DMS79 treated with DMSO at 0.1 percent for 48 hours (cell line): ENCODE measurements at regions not wholly inside any gene's neighbourhood (a gene's known extent, or its start where the extent isn't known, plus 50 kb on each side); places are given as distances from the start of the nearest gene placed in this dataset.

ENCODE experiments used
- DNase-seq: peaks from one replicate; lab custom pipeline; 2025; lab: John Stamatoyannopoulos, UW

DNA sequence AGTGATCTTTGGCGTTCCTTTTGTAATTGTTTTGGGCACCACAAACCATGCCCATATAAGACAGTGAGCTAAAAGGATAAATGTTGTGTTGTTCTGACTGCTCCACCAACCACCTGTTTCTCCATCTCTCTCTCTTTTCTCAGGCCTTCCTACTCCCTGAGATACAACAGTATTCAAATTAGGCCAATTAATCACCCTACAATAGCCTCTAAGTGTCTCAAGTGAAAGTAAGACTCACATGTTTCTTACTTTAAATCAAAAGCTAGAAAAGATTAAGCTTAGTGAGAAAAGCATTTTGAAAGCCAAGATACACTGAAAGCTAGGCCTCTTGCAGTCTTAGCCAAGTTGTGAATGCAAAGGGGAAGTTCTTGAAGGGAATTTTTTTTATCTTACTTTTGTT lies 268.8 kb upstream of the NREP start:
- DNase-seq: no peak

DNA sequence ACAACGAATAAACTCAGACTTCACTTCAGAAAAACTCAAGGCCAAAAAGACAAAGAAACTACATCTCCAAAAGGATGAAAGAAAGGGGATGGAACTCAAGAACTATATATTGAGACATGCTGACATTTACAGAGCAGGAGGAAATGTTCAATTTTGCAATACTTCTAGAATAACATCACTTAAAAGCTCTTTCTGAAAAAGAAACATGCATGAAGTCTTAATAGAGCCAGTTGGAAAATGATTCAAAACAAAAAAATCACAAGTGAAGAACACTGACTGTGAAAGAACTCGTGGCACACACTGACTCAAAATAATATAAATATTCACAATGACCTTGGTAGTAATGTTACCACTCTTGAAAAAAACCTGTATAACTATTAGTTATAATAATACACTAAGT lies 267.8 kb upstream of the NREP start:
- no peak for DNase-seq

DNA sequence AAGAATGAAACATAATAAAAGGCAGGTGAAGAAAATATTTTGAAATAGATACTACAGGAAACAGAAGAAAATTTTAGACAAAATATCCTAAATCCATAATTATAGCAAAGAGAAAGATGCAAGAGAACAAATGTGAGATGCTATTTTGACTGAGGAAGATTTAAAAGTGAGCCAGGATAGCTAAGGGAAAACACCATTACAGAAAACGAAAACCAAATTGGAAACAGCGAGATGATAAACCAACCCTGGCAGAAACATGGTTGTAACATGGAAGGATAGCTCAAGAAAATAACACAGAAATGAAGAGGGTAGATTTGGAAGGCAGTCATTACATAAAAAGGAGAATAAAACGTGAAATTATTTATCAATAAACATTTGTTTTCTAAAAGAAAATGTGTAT lies 267.2 kb upstream of the NREP start:
- DNase-seq: no peak

DNA sequence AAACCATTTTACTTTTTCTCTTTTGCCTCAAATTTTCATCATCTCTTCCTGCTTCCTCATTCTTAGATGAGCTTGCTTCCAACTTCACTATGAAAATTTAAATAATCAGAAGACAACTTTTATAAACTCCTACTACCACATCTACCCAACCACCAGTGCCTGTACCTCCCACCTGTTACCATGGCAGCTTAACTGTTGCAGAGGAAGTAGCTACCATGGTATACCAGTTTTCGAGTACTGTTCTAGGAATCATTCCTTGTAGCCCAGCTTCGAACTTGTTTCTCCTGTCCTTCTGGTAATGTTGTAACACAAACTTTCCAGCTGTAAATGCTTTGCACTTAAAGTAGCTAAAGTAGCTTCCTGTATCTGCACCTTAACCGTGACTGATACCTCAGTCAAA lies 266.8 kb upstream of the NREP start:
- DNase-seq: no peak

DNA sequence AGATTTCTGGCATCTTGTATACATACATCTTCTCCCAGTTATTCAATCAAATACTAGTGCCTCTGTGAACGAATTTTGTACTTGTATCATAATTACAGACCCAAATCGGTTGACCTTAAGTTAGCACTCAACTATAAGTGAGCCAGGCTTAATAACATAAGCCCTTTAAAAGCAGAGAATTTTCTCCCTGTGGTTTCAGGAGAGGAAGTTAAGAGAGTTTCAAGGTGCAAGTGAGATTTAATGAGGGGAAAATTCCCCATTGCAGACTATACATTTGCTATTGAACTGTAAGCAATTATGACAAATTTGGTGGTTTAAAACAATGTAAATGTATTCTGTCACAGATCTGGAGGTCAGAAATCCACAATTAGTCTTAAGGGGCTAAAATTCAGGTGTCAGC lies 261.9 kb upstream of the NREP start:
- DNase-seq: no peak

DNA sequence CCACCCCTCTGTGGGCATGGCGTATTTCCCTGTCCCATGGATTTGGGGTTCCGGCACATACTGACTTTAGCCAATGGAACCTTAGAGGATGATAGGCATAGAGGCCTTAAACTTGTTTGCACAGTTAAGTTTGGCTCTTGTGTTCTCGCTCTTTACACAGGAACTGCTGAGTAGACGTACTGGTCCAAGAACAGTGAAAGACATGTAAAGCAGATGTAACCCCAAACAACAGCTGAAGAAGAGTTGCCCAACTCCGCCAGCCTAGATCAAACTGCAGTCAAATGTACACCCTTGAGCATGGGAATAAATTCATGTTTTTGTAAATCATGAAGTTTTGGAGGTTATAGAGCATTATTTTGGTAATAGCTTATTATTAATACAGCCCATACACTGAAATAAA lies 260.0 kb upstream of the NREP start:
- DNase-seq: no peak

DNA sequence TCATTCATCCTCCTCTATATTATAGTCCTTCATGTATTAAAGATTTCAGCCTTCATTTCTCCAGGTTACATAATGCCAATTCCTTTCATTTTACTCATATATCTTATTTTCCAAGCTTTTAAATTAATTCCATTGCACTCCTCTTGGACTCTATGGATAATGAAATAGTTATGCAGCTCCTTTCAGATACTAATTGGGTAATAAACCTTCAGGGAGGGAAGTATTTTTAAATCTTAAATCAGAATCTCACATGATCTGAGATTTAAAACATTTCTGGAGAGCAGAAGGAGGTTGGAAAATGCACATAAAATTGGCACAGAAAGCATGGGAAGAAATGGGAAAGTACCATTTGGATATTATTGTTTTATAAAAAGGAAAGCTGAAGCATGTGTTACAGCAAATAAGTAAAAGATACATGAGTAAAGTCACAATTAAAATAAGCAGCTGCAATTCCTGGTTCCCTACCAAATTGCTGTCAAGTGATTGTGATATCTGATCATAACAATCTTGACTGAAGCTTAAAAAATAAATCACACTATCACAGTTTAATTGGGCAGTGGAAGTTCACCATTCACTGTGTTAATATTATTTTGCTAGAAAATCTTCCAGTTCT lies 257.9 kb upstream of the NREP start:
- no peak for DNase-seq

DNA sequence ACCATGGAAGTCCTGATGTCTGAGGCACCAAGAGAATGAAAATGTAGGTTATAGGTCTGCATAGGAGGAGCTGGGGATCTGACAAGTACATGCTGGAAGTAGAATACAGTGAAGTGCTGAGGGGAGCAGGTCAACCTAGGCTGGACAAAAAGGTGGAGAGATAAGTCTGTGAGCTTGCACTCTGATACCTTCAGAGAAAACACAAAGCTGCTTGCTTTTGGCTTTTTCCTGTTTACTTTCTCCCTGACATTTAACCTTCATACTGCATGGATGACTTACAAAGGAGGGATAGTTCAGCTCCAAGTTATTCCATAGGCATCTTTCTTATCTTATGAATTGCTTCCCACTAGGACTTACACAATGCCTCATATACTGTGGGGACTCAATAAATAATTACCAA lies 256.7 kb upstream of the NREP start:
- no peak for DNase-seq

DNA sequence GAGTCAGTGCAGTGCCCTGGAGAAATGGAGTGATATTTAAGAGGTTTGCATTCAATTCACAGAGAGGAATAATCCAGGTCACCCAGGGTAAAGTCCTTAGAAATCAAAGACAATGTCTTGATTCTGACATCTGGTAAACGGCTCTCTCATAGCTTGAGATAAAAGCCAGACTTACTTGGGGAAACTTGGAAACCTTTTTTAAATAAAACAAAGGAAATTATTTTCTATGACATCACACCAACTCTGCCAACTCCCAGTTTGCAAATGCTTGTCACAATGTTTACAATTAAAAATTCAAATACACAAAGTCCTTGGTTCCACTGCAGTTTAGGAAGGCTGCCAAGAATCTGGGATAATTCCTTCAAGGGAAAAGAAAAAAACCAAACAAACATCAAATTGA lies 255.1 kb upstream of the NREP start:
- no peak for DNase-seq

DNA sequence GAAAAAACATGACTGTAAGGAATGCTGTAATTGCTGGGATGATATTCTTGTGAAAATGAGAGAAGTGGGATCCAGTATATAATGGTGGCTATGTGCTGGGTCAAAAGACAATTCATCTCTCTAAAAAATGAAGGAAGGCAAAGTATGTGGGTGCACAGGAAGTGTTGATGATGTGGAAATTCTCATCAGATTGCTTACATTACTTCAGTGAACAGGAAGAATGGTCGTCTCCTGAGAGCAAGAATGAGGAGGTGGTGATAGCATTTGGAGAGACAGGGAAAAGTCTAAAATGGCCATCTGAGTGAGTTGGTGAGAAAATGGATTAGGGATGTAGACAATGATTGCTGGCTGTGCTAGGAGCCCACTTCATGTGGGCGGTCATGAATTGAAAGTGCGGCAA lies 253.5 kb upstream of the NREP start:
- no peak for DNase-seq

DNA sequence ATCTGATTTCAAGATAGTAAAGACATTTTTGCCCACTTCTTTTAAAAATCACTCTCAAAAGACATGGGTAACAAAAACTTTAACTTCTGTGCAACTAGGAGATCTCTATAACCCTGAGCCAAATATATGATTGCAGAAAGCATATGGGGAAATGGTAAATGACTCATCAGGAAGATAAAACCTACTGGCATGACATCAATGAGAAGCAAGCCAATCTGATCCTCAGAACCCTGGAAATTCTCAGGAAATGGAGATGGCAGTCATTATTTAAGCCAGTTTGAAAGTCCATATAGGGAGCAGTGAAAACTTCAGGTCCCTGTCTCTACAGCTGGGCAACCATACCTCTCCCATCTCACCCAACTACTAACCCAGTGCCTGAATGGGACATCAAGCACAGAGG lies 249.7 kb upstream of the NREP start:
- no peak for DNase-seq

DNA sequence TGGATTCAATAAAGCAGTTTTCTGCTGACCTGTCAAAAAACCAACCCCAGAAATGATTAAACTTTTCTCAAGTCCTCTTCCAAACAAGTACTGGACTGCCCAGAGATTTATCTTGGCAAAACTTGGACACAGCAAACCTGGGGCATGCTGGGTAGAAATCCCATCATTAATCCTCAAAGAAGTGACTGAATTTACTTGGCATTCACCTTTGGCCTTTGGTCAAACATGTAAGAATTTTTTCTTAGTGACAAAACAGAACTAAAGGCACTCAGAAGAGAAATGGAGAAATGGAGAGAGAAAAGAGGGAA lies 248.6 kb upstream of the NREP start:
- DNase-seq: no peak

DNA sequence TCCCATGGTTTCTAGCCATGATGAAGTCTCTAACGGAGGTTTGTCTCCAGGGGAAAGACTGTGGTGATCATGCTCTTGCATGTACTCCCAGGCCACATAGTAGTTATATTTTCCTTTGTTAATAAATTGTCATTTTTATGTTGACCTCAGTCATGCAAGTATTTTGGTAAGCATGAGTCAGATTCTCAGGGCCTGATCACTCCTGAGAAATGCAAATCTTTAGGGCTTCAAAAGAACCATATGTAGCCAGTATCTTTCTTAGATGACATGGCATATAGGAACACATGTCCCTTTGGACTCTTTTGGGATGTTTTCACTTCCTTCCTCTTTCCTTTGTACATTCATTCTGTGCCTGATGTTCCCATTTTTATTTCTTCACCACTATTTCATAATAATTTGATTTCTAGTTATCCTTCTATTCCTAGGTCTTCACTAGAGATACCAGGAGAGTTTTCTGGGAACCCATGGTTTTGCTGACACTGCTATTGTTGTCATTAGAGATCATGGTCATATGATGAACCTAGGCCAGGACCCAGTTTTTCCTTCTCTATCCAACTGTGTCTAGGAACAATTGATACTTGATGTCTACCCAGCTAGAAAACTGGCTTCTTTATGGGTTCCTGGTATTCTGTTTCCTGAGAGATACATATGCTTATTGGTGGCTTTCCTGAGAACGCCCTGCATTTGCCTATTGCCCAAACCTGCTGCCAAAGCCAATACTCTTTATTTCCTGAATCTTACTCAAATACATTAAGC lies 248.1 kb upstream of the NREP start:
- DNase-seq: no peak

DNA sequence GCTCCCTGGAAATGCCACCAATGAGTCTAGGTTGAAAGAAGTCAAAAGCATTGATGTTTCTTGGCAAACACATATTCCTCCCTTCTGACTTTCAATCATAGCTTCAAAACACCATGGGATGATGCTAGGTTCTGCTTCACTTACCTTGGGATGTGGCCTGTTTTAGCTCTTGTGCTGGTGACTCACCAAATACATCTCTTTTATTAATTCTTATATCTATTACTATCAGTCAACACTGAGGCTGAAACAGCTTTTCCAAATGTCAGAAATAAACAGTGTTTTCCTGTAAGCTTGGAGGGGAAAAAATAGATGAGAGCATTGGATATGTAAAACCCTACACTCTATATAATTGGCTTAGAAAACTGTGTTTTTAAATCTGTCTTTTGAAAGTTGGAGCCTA lies 245.4 kb upstream of the NREP start:
- DNase-seq: no peak

DNA sequence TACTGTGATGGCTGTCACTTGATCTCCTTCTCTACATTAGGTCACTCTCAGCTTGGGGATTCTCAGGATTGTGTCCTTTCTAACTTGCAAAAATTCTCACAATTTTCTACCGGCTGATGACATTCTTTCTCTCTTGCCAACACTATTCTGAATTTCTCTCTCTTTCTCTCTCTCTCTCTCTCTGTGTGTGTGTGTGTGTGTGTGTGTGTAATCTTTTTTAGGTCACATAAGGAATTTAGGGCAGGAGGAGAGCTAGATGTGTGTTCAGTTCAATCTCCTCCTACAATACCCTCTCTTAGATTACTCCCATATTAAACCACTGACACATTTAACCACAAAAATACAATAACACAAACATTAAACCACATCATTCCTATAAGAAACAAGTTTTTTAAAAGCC lies 242.3 kb upstream of the NREP start:
- no peak for DNase-seq

DNA sequence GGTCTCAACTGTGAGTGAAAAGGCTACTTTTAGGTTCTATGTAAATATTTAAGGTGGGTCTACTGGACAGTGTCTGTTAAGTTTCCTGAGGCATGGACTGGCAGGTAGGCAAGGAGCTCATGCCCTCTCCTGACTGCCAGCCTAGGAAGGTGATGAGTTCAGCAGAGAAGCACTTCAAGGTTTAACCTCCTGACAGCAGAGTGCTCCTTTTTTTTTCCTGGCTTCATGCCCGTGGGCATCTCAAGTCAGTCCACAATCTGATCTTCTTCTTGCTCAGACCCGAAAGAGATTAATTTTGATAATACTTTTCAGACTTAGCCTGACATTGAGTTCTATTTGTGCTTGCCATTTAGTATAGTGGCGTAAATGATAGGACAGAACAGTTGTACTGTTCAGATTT lies 241.9 kb upstream of the NREP start:
- DNase-seq: no peak

DNA sequence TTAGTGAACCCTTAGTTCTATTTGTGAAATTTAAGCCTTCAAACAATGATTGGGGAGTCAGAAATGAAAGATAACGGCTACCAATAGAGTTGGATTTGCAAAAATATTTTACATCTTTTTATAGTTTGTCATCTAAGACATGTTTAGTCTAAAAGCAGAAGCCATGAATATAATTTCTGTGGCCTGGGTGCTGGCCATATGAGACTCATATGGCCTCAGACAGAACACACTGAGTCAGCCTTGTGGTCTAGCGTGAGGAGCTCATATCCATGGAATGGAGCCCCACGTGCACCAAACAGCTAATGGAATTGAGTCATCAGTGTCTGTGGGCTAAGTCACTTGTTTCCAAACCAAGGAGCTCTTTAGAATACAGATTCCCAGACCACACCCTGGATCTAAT lies 240.7 kb upstream of the NREP start:
- DNase-seq: no peak

DNA sequence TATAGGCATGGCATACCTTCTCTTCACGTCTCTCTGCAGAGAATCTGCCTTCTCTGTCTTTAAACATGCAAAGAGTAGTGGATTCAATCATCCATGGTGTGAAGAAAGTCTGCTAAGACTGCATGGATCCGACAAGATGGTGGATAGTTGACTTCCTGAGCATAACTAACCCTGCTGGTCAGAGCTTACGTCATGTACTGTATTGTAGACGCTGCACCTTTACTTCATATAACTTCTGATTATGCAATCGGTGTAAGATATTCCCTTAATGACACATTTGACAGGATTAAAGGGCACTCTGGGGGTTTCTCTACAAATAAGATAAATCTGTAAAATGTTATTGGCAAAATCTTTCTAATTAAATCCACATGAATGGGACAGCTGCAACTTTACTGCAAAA lies 240.3 kb upstream of the NREP start:
- DNase-seq: no peak

DNA sequence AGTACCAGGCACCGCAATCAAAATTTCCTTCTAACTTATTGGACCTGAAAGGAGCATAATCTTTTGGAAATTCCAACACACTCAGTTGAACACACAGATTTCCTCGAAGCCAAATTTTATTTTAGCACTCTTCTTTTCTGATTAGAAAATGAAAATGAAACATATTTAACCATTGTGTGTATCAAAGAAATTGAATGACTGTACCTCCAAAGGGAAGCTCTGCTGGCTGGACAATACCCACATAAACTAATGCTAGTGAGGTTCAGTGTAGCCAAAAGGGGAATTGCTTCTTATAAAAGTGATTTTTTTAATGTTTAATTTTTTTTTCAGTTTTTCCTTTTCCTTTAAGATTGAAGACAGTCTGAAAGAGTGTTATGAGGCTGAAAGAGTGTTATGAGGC lies 239.6 kb upstream of the NREP start:
- no peak for DNase-seq

DNA sequence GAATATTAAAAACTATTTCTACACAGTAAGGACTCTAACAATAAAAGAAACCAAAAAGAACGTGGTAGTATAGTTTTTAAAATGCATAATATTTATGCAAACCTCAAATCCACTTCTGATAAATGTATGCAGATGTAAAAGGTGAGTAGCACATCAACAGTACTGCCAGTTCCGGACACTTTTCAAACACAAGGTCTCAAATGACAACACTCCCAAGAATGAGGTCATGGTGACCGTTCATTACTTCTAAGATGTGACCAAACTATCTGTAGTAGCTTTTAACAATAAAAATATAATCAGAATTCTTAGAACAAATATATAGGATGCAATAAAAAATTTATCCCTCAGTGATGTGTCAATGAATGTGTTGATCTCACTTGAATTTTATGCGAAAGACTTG lies 238.7 kb upstream of the NREP start:
- DNase-seq: no peak

DNA sequence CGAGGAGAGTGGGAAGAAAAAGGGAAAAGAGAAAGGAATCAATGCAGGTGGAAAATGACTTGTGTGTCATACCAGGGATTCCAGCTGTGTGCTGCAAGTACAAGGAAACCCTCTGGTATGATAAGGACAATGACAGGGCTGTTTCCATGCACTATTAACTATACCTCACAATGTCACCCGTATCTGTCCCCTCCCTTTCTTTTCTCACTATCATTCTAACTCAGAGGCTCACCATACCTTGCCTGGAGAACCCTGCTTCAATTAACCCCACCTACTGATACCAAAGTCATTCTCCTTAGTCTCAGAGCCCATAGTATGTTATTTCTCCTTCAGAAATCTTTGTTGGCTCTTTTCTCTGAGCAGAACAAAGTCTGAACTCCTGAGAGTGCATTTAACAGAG lies 236.2 kb upstream of the NREP start:
- DNase-seq: no peak

DNA sequence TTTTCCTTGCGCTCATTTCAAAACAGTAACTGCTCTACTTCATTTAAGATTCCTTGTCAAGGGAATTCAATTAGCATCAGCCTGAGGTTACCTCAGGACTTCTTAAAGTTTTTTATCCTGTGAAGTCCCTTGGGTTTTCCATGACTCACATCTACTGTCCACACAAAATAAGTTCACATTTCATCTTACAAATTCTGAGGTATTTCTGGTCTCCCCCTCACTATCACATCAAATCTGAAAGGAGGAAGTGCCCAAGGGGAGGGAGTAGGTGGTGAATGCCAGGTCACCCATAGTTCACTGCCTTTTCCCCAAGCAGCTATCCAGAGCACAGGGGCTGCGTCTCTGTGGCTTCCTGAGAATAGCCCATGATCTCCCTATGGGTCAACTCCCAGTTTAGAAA lies 227.1 kb upstream of the NREP start:
- DNase-seq: no peak

DNA sequence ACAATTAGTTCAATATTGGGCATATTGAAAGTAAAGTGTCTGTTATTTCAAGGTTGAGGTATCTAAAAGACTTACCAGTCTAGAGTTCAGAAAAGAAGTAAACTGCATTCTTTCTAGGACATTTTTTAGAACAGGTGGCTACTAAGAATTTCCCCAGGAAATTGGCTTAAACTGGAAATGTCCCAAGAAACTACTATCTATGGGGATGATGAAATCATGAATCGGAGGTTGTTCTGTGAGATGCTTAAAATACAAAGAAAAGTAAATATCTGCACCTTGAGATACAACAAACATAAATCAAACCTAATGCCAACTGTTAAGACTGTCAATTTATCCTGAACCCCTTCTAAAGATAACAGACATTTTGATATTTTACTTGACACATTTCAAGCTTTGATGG lies 226.5 kb upstream of the NREP start:
- no peak for DNase-seq

DNA sequence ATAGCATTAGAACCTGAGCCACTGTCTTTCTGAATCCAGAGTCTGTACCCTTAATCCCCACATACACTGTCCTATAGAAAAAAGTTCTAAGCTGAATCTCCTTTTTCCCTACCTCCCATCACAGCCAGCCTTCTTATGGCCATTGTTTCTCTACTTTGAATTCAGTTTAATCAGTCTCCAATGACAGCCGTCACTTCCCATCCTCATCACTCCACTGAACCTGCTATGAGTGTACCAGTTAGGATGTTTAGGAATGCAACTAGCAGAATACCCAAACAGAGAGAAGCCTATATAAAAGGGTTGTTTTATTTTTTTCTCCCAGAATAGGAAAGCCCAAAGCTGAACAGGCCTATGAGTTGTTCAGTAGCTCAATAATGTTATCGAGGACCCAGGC lies 220.4 kb upstream of the NREP start:
- DNase-seq: no peak
